Hematopoietic multipotent progenitor cell treated with erythropoietin and hydrocortisone succinate and interleukin-3 and kit ligand, for 15 days (in vitro differentiated cells): ENCODE measurements at regions not wholly inside any gene's neighbourhood (a gene's known extent, or its start where the extent isn't known, plus 50 kb on each side); places are given as distances from the start of the nearest gene placed in this dataset.
"Not testable (repeated sequence)": the region's sequence is repeated elsewhere in the genome, so short reads cannot be mapped to it uniquely, and the experiment has no call there.

Experiments used
- DNase-seq: peaks from one replicate; pipeline ENCODE4 v3.0.0-alpha.2; 2015; ENCODE audit warnings: low spot score

- no peak for DNase-seq
Measured at GRCh38 chrX:19172741-19173140, 50.5 kb upstream of the ADGRG2 start.

GRCh38 chrX:19174401-19175025, 52.2 kb upstream of the ADGRG2 start:
- DNase-seq = no peak

GRCh38 chrX:19176901-19177630, 54.8 kb upstream of the ADGRG2 start:
- DNase-seq = no peak

- no peak for DNase-seq
Measured at GRCh38 chrX:19177721-19178120, 55.5 kb upstream of the ADGRG2 start.

- no peak for DNase-seq
Measured at GRCh38 chrX:19178402-19178801, 56.1 kb upstream of the ADGRG2 start.

- no peak for DNase-seq
Measured at GRCh38 chrX:19179389-19179788, 57.1 kb upstream of the ADGRG2 start.

GRCh38 chrX:19181345-19181744, 59.1 kb upstream of the ADGRG2 start:
- no peak for DNase-seq

GRCh38 chrX:19182785-19183184, 60.5 kb upstream of the ADGRG2 start:
- no peak for DNase-seq

GRCh38 chrX:19183761-19184477, 61.7 kb upstream of the ADGRG2 start:
- no peak for DNase-seq

GRCh38 chrX:19188566-19188965, 66.3 kb upstream of the ADGRG2 start:
- no peak for DNase-seq

GRCh38 chrX:19190902-19191301, 68.6 kb upstream of the ADGRG2 start:
- DNase-seq = no peak

- no peak for DNase-seq
Measured at GRCh38 chrX:19193565-19193964, 71.3 kb upstream of the ADGRG2 start.

GRCh38 chrX:19194285-19195242, 72.3 kb upstream of the ADGRG2 start:
- DNase-seq = peak; percentile 2

- DNase-seq = no peak
Measured at GRCh38 chrX:19195243-19195610, 73.0 kb upstream of the ADGRG2 start.

- no peak for DNase-seq
Measured at GRCh38 chrX:19198473-19198872, 76.2 kb upstream of the ADGRG2 start.

- DNase-seq = no peak
Measured at GRCh38 chrX:19202171-19202570, 79.9 kb upstream of the ADGRG2 start.

- no peak for DNase-seq
Measured at GRCh38 chrX:19204636-19205035, 82.4 kb upstream of the ADGRG2 start.

GRCh38 chrX:19212037-19212436, 89.8 kb upstream of the ADGRG2 start:
- DNase-seq = no peak

- DNase-seq = no peak
Measured at GRCh38 chrX:19213610-19214152, 91.4 kb upstream of the ADGRG2 start.

GRCh38 chrX:19214311-19214710, 92.0 kb upstream of the ADGRG2 start:
- DNase-seq = no peak

- DNase-seq = no peak
Measured at GRCh38 chrX:19225909-19226308, 103.6 kb upstream of the ADGRG2 start.

- not testable (repeated sequence) for DNase-seq
Measured at GRCh38 chrX:19229896-19230295, 107.6 kb upstream of the ADGRG2 start.
